ENCODE measurements at regions not wholly inside any gene's neighbourhood (a gene's known extent, or its start where the extent isn't known, plus 50 kb on each side); places are given as distances from the start of the nearest gene placed in this dataset.

GRCh38 chr2:200101922-200102321, 146.5 kb downstream of the MAIP1 start:
- TF ChIP-seq CTCF (conservative IDR thresholded peaks at IDR 0.05 in 1 of 2, IDR thresholded peaks at IDR 0.05 in 1 of 2; ENCODE audit: low read depth in 1 of 2, low read length in 2 of 2) (no peak), EZH2 (IDR thresholded peaks at IDR 0.05; ENCODE audit: low read length, missing control alignments) (no peak)

All from fibroblast of lung (primary cell).